ENCODE measurements at regions not wholly inside any gene's neighbourhood (a gene's known extent, or its start where the extent isn't known, plus 50 kb on each side); places are given as distances from the start of the nearest gene placed in this dataset.
"Not testable (repeated sequence)": the region's sequence is repeated elsewhere in the genome, so short reads cannot be mapped to it uniquely, and the experiment has no call there.

GRCh38 chr10:129063877-129064276 lies 403.2 kb upstream of the MGMT start:
- no peaks in the 10 kb centered on the region for H3K27me3 ChIP-seq (ENCODE audit: control insufficient read depth, low read length)
- H3K4me1 ChIP-seq (ENCODE audit: control insufficient read depth, low read length): no peaks in the 10 kb centered on the region
- TF ChIP-seq CTCF (IDR thresholded peaks at IDR 0.05; ENCODE audit: low read depth, low read length, poor library complexity, severe bottlenecking) (no peak), EZH2phosphoT487 (IDR thresholded peaks at IDR 0.05; ENCODE audit: borderline replicate concordance, low read length) (no peak)
- H3K27ac ChIP-seq (ENCODE audit: low read depth, low read length): no peak overlapping the region
- H3K4me2 ChIP-seq (ENCODE audit: low read length): no peak overlapping the region
- H3K4me3 ChIP-seq (ENCODE audit: low read length): no peak overlapping the region
- no peaks in the 10 kb centered on the region for H4K20me1 ChIP-seq (ENCODE audit: control insufficient read depth, insufficient read depth, low read depth, low read length)
- H3K9me3 ChIP-seq (ENCODE audit: control insufficient read depth, insufficient read depth, low read length): no peaks in the 10 kb centered on the region
- H3F3A ChIP-seq (ENCODE audit: control insufficient read depth, insufficient read depth): no peaks in the 10 kb centered on the region
- H3K79me2 ChIP-seq (ENCODE audit: control insufficient read depth, low read length): no peaks in the 10 kb centered on the region
- H3K36me3 ChIP-seq (ENCODE audit: control insufficient read depth, low read length): no peaks in the 10 kb centered on the region
- H3K9me2 ChIP-seq (replicated peaks; ENCODE audit: control insufficient read depth, low read length): no peaks in the 10 kb centered on the region

- not testable (repeated sequence) for H3K27ac ChIP-seq (ENCODE audit: low read depth, low read length); H3K4me3 ChIP-seq (ENCODE audit: low read length); H3K36me3 ChIP-seq (ENCODE audit: control insufficient read depth, low read length); H3K27me3 ChIP-seq (ENCODE audit: control insufficient read depth, low read length); H3K4me2 ChIP-seq (ENCODE audit: low read length); H3K9me2 ChIP-seq (replicated peaks; ENCODE audit: control insufficient read depth, low read length); H3K79me2 ChIP-seq (ENCODE audit: control insufficient read depth, low read length); H3F3A ChIP-seq (ENCODE audit: control insufficient read depth, insufficient read depth); H3K9me3 ChIP-seq (ENCODE audit: control insufficient read depth, insufficient read depth, low read length); H4K20me1 ChIP-seq (ENCODE audit: control insufficient read depth, insufficient read depth, low read depth, low read length); H3K4me1 ChIP-seq (ENCODE audit: control insufficient read depth, low read length)
Observed at GRCh38 chr10:129066529-129066928, 400.5 kb upstream of the MGMT start.

DNA sequence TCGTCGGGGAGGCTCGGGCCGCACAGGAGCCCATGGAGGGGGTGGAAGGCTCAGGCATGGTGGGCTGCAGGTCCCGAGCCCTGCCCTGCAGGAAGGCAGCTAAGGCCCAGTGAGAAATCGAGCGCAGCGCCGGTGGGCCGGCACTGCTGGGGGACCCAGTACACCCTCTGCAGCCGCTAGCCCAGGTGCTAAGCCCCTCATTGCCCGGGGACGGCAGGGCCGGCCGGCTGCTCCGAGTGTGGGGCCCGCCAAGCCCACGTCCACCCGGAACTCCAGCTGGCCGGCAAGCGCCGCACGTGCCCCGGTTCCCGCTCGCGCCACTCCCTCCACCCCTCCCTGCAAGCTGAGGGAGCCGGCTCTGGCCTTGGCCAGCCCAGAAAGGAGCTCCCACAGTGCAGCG lies 395.6 kb upstream of the MGMT start:
- H4K20me1 ChIP-seq (ENCODE audit: control insufficient read depth, insufficient read depth, low read depth, low read length); H3K9me3 ChIP-seq (ENCODE audit: control insufficient read depth, insufficient read depth, low read length); H3K27me3 ChIP-seq (ENCODE audit: control insufficient read depth, low read length); H3K79me2 ChIP-seq (ENCODE audit: control insufficient read depth, low read length); H3K27ac ChIP-seq (ENCODE audit: low read depth, low read length); H3K4me2 ChIP-seq (ENCODE audit: low read length); H3K4me1 ChIP-seq (ENCODE audit: control insufficient read depth, low read length); H3K4me3 ChIP-seq (ENCODE audit: low read length); H3K36me3 ChIP-seq (ENCODE audit: control insufficient read depth, low read length); H3F3A ChIP-seq (ENCODE audit: control insufficient read depth, insufficient read depth); H3K9me2 ChIP-seq (replicated peaks; ENCODE audit: control insufficient read depth, low read length): not testable (repeated sequence)

DNA sequence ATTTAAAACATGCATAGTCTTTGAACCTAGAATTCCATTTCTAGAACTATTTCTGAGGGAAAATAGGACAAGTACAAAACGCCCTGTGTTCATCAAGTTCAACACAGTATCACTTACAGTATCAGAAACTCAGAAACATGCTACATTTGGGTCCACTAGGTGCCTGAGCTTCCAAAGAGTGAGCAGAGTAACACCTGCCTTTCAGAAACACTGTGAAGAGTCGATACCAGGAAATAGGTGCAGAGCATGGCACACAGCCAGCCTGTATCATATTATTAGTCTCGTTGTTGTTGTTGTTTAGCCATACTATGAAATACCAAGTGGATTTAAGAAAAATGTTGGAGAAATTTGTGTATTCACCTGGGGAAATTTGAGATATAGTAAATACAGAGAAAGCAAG lies 392.1 kb upstream of the MGMT start:
- no peak for TF ChIP-seq EZH2phosphoT487 (IDR thresholded peaks at IDR 0.05; ENCODE audit: borderline replicate concordance, low read length)
- no peak for TF ChIP-seq CTCF (IDR thresholded peaks at IDR 0.05; ENCODE audit: low read depth, low read length, poor library complexity, severe bottlenecking)
- no peaks in the 10 kb centered on the region for H3K36me3 ChIP-seq (ENCODE audit: control insufficient read depth, low read length)
- no peak overlapping the region for H3K4me3 ChIP-seq (ENCODE audit: low read length)
- peaks cover 5% of the 10 kb centered on the region; the same call in 1 of the 2 replicates for H3K9me3 ChIP-seq (ENCODE audit: control insufficient read depth, insufficient read depth, low read length)
- no peak overlapping the region for H3K27ac ChIP-seq (ENCODE audit: low read depth, low read length)
- no peaks in the 10 kb centered on the region for H3K4me1 ChIP-seq (ENCODE audit: control insufficient read depth, low read length)
- no peaks in the 10 kb centered on the region for H3F3A ChIP-seq (ENCODE audit: control insufficient read depth, insufficient read depth)
- no peaks in the 10 kb centered on the region for H4K20me1 ChIP-seq (ENCODE audit: control insufficient read depth, insufficient read depth, low read depth, low read length)
- H3K79me2 ChIP-seq (ENCODE audit: control insufficient read depth, low read length): no peaks in the 10 kb centered on the region
- no peak overlapping the region for H3K4me2 ChIP-seq (ENCODE audit: low read length)
- H3K9me2 ChIP-seq (replicated peaks; ENCODE audit: control insufficient read depth, low read length): no peaks in the 10 kb centered on the region
- H3K27me3 ChIP-seq (ENCODE audit: control insufficient read depth, low read length): no peaks in the 10 kb centered on the region

Measured in DOHH2 (cell line).